Glutamatergic neuron (in vitro differentiated cells): ENCODE measurements at regions not wholly inside any gene's neighbourhood (a gene's known extent, or its start where the extent isn't known, plus 50 kb on each side); places are given as distances from the start of the nearest gene placed in this dataset.

ENCODE experiments used
- DNase-seq: peaks from one replicate; pipeline ENCODE4 v3.0.0; 2022
- H3K27ac Mint-ChIP-seq: one replicate; pipeline ENCODE4 v1.8.0; 2020; ENCODE audit warnings: mild to moderate bottlenecking, mixed read lengths, inconsistent platforms; ENCODE audit not compliant: unreplicated experiment
- H3K27me3 Mint-ChIP-seq: one replicate; pipeline ENCODE4 v1.8.0; 2020; ENCODE audit warnings: mild to moderate bottlenecking, moderate library complexity, mixed read lengths, inconsistent platforms; ENCODE audit not compliant: unreplicated experiment
- H3K36me3 Mint-ChIP-seq: one replicate; pipeline ENCODE4 v1.8.0; 2020; ENCODE audit warnings: mild to moderate bottlenecking, mixed read lengths, inconsistent platforms; ENCODE audit not compliant: unreplicated experiment
- H3K4me1 Mint-ChIP-seq: one replicate; pipeline ENCODE4 v1.8.0; 2020; ENCODE audit warnings: mild to moderate bottlenecking, low read depth, mixed read lengths, inconsistent platforms; ENCODE audit not compliant: unreplicated experiment
- H3K4me3 Mint-ChIP-seq: one replicate; pipeline ENCODE4 v1.8.0; 2020; ENCODE audit warnings: mild to moderate bottlenecking, mixed read lengths, inconsistent platforms; ENCODE audit not compliant: unreplicated experiment
- H3K9me3 Mint-ChIP-seq: one replicate; pipeline ENCODE4 v1.8.0; 2020; ENCODE audit warnings: mild to moderate bottlenecking, moderate library complexity, mixed read lengths, inconsistent platforms; ENCODE audit not compliant: unreplicated experiment
- TF ChIP-seq, protein P1 (sequence below): fragments of 200-600 bp; sonication (generic); IDR thresholded peaks from one replicate; pipeline ENCODE4 v1.5.0; 2021; ENCODE audit not compliant: partially characterized antibody, unreplicated experiment

DNA sequence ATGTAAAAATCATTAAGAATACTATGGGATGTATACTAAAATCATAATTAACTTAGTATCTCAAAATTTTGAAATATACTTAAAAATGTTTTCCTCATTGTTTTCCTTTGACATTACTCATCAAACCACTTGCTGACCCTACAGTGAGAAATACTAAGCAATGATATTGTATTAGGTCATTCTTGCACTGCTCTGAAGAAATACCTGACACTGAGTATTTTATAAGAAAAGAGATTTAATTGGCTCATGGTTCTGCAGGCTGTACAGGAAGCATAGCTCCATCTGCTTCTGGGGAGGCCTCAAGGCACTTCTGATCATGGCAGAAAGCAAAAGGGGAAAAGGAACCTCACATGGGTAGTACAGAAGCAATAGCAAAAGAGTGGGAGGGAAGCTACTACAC is 950.9 kb upstream of the CHORDC1 start:
- H3K36me3 Mint-ChIP-seq = peaks cover 5% of the 10 kb centered on the region
- TF ChIP-seq, protein P1, sequence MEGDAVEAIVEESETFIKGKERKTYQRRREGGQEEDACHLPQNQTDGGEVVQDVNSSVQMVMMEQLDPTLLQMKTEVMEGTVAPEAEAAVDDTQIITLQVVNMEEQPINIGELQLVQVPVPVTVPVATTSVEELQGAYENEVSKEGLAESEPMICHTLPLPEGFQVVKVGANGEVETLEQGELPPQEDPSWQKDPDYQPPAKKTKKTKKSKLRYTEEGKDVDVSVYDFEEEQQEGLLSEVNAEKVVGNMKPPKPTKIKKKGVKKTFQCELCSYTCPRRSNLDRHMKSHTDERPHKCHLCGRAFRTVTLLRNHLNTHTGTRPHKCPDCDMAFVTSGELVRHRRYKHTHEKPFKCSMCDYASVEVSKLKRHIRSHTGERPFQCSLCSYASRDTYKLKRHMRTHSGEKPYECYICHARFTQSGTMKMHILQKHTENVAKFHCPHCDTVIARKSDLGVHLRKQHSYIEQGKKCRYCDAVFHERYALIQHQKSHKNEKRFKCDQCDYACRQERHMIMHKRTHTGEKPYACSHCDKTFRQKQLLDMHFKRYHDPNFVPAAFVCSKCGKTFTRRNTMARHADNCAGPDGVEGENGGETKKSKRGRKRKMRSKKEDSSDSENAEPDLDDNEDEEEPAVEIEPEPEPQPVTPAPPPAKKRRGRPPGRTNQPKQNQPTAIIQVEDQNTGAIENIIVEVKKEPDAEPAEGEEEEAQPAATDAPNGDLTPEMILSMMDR = no peak
- H3K9me3 Mint-ChIP-seq = peaks cover 5% of the 10 kb centered on the region
- no peak for DNase-seq
- peaks cover 26% of the 10 kb centered on the region for H3K4me1 Mint-ChIP-seq
- peak overlapping the region; percentile 94 for H3K27ac Mint-ChIP-seq
- peaks cover 2% of the 10 kb centered on the region for H3K27me3 Mint-ChIP-seq
- peak overlapping the region; percentile 16 for H3K4me3 Mint-ChIP-seq

DNA sequence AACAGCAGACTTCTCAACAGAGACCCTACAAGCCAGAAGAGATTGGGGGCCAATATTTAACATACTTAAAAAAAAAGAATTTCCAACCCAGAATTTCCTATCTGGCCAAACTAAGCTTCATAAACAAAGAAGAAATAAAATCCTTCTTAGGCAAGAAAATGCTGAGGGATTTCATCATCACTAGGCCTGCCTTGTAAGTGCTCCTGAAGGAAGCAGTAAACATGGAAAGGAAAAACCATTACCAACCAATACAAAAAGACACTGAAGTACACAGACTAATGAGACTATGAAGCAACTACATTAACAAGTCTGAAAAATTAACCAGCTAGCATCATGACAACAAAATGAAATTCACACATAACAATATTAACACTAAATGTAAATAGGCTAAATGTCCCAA is 947.9 kb upstream of the CHORDC1 start:
- DNase-seq = no peak
- Mint-ChIP-seq H3K36me3 (peaks cover under 1% of the 10 kb centered on the region), H3K4me1 (peaks cover 22% of the 10 kb centered on the region), H3K9me3 (peaks cover 3% of the 10 kb centered on the region), H3K27ac (no peak overlapping the region), H3K27me3 (peaks cover under 1% of the 10 kb centered on the region), H3K4me3 (no peak overlapping the region)
- TF ChIP-seq, protein P1 = no peak

DNA sequence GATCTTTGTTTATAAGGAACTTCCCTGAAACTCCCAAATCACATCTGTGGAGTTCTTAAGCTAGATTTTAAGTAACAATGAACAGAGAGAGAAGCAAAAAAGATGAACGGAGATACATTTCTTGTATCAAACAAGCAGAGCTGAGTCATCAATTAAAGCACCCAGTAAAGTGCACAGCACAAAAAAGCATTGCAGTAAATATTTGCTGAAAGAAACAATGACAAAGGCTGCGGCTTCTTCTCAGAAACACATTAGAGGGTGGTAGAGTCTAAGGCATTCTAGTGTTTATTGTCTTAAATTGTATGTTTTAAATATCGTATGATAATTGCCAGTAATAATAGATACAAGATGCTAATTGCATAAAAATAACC is 941.6 kb upstream of the CHORDC1 start:
- TF ChIP-seq, protein P1 = no peak
- H3K9me3 Mint-ChIP-seq = no peaks in the 10 kb centered on the region
- no peak for DNase-seq
- no peak overlapping the region for H3K27ac Mint-ChIP-seq
- no peaks in the 10 kb centered on the region for H3K27me3 Mint-ChIP-seq
- no peaks in the 10 kb centered on the region for H3K4me1 Mint-ChIP-seq
- H3K36me3 Mint-ChIP-seq = no peaks in the 10 kb centered on the region
- H3K4me3 Mint-ChIP-seq = no peak overlapping the region

DNA sequence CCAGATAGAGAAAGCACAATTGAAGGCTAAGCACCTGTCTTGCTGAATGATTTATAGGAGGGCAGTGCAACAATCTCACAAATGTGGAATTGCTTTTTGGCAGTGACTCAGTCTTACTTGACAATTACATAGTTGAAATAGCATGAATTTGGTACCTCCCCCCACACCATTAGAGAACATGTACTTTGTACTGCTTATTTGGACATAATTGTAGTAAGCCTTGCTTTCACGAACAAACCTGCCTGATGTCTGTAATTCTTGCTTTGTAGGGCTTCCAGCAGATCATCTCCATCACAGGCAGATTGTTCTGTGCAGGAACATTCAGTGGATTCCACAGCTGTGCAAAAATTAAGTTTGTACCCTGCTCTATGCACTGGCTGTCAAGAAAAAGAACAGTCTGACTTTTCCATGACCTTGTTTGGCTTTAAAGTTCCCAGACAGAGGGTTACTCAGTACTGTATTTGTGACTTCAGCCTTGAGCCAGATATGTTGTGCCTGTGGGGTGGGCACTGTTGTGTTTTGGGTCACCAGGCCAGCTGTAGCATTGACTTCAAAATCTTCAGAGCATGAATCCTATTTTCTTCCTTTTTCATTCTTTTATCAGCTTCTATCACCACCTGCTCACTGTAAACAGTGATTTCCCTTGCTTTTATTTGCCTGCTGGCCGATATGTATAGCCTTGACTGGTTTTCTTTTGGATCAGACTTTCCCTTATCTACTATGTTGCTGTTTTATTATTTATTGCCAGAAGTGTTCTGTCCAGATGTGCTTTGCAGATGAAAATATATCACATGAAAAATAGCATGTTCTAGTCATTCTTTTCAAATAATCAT is 941.0 kb upstream of the CHORDC1 start:
- TF ChIP-seq, protein P1 = no peak
- Mint-ChIP-seq H3K36me3 (no peaks in the 10 kb centered on the region), H3K4me1 (no peaks in the 10 kb centered on the region), H3K4me3 (no peak overlapping the region), H3K27me3 (no peaks in the 10 kb centered on the region), H3K27ac (no peak overlapping the region), H3K9me3 (no peaks in the 10 kb centered on the region)
- no peak for DNase-seq

DNA sequence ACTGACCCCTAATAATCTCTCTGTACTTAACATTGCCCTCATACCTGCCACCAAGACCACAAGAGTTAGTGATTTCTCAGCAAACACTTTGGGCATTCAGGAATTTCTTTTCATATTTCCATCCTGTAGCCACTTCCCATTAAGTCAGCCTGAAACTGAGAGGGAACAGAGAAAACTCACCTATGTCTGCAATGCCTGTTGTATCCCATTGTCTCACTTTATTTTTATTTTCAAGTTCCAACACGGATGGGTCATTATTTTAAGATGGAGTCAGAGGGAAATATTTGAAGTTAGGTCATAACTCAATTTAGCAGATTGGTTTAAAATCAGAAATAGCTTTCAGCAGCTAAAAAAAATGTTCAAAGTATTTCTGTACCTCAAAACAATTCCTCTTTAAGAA is 937.8 kb upstream of the CHORDC1 start:
- no peaks in the 10 kb centered on the region for H3K27me3 Mint-ChIP-seq
- DNase-seq = no peak
- no peaks in the 10 kb centered on the region for H3K36me3 Mint-ChIP-seq
- no peak overlapping the region for H3K4me3 Mint-ChIP-seq
- TF ChIP-seq, protein P1 = no peak
- no peak overlapping the region for H3K27ac Mint-ChIP-seq
- H3K4me1 Mint-ChIP-seq = peaks cover 3% of the 10 kb centered on the region
- H3K9me3 Mint-ChIP-seq = no peaks in the 10 kb centered on the region
